ENCODE measurements at regions not wholly inside any gene's neighbourhood (a gene's known extent, or its start where the extent isn't known, plus 50 kb on each side); places are given as distances from the start of the nearest gene placed in this dataset.

GRCh38 chr3:162558016-162558415 lies 1061.4 kb downstream of the OTOL1 start:
- TF ChIP-seq, protein P1, sequence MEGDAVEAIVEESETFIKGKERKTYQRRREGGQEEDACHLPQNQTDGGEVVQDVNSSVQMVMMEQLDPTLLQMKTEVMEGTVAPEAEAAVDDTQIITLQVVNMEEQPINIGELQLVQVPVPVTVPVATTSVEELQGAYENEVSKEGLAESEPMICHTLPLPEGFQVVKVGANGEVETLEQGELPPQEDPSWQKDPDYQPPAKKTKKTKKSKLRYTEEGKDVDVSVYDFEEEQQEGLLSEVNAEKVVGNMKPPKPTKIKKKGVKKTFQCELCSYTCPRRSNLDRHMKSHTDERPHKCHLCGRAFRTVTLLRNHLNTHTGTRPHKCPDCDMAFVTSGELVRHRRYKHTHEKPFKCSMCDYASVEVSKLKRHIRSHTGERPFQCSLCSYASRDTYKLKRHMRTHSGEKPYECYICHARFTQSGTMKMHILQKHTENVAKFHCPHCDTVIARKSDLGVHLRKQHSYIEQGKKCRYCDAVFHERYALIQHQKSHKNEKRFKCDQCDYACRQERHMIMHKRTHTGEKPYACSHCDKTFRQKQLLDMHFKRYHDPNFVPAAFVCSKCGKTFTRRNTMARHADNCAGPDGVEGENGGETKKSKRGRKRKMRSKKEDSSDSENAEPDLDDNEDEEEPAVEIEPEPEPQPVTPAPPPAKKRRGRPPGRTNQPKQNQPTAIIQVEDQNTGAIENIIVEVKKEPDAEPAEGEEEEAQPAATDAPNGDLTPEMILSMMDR (IDR thresholded peaks at IDR 0.05) = no peak
- no peak for TF ChIP-seq EZH2phosphoT487 (IDR thresholded peaks at IDR 0.05)
- no peak for TF ChIP-seq EZH2 (IDR thresholded peaks at IDR 0.05)
